ENCODE measurements at regions not wholly inside any gene's neighbourhood (a gene's known extent, or its start where the extent isn't known, plus 50 kb on each side); places are given as distances from the start of the nearest gene placed in this dataset.

DNA sequence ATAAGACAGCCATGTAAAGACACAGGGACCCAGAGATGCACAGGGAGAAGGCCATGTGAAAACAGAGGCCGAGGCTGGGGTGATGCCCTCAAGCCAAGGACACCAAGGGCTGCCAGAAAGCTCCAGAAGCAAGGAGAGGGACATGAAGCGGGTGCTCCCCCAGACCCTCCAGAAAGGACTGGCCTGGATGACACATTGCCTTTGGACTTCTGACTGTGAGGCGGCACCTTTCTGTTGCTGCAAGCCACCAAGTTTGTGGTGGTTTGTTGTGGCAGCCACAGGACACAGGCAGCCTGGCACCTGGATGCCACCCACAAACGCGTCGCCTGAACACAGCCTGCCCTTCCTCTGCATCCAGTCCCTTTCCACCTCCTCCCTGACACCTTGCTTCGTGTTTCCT, 67.1 kb downstream of the RHOB start:
- Histone ChIP-seq H3K4me3 (no peak overlapping the region), H3K4me1 (no peaks in the 10 kb centered on the region), H3K27ac (no peak overlapping the region), H3K27me3 (no peaks in the 10 kb centered on the region), H3K36me3 (no peaks in the 10 kb centered on the region), H3K9me3 (no peaks in the 10 kb centered on the region)
- intact Hi-C loops (cut with DNase I; ENCODE audit: low total_unique reads) = no loop called here
- no peak for DNase-seq
- TF ChIP-seq POLR2A (IDR thresholded peaks at IDR 0.05) = no peak
- TF ChIP-seq, protein P1, sequence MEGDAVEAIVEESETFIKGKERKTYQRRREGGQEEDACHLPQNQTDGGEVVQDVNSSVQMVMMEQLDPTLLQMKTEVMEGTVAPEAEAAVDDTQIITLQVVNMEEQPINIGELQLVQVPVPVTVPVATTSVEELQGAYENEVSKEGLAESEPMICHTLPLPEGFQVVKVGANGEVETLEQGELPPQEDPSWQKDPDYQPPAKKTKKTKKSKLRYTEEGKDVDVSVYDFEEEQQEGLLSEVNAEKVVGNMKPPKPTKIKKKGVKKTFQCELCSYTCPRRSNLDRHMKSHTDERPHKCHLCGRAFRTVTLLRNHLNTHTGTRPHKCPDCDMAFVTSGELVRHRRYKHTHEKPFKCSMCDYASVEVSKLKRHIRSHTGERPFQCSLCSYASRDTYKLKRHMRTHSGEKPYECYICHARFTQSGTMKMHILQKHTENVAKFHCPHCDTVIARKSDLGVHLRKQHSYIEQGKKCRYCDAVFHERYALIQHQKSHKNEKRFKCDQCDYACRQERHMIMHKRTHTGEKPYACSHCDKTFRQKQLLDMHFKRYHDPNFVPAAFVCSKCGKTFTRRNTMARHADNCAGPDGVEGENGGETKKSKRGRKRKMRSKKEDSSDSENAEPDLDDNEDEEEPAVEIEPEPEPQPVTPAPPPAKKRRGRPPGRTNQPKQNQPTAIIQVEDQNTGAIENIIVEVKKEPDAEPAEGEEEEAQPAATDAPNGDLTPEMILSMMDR (IDR thresholded peaks at IDR 0.05) = no peak

DNA sequence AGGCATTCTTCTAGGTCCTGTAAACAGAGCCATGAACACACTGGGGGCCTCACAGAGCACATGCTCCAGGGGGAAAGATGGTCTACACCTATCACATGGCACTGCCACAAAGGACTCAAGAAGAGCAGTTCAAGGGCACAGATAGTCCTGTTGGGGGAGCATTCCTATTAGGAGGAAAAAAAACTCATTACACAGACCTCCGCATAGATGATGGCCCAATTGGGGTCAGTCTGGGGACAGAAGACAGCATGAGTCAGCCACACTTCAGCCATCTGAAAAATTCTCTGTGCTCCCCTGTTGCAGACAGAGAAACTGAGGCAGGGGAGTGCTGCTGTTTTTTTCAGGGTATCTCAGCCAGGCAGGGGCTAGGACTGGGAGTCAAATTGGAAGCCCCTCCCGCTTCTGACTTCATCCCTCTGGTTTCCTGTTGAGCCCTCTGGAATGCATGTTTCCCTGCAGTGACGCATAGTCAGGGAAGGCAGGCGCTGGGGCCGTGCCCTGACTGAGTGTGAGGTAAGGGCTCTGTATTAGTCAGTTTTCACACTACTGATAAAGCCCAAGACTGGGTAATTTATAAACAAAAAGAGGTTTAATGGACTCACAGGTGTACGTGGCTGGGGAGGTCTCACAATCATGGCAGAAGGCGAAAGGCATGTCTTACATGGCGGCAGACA, 67.9 kb downstream of the RHOB start:
- Histone ChIP-seq H3K4me3 (no peak overlapping the region), H3K4me1 (no peaks in the 10 kb centered on the region), H3K9me3 (no peaks in the 10 kb centered on the region), H3K27ac (no peak overlapping the region), H3K27me3 (no peaks in the 10 kb centered on the region), H3K36me3 (no peaks in the 10 kb centered on the region)
- intact Hi-C loops (cut with DNase I; ENCODE audit: low total_unique reads) = no loop called here
- peak in 1 of 2 donors; percentile 59 for DNase-seq
- no peak for TF ChIP-seq POLR2A (IDR thresholded peaks at IDR 0.05)
- TF ChIP-seq, protein P1 (IDR thresholded peaks at IDR 0.05) = no peak

DNA sequence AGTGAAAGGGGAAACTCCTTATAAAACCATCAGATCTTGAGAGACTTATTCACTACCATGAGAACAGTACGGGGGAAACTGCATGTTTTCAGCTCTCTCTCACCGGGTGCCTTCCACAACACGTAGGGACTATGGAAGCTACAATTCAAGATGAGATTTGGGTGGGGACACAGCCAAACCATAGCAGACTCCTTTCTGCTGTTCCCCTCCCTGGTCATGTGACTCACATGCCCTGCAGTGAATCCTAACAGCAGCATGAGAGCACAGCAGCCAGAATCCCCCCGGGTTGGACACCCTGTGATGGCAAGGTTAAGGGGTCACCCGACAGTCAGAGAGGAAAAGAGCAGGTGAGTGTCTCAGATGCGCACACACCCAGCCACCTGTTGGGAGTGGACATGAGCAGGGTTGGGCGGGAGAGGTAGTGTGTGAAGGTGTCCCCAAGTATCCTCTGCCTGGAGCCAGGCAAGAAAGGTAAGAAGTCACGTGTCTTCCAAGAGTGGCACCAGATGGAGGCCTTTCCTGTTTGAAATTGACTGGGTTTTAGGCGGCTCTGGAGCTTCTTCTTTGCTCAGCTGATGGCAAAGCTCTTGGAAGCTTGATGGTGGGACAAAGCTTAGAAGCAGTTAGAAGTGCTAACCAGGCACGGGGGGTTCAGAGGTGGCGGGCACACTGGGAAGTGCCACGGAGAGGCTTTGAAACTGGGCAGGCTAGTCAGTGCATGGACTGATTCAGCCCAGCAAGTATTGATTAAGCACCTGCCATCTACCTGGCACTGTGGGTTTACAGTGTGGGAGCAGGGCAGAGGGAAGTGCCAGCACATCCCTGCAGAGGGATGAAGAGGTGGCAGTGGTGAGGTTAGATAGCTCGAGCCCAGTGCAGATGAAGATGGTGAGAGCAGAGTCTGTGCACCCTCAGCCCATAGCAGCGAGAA, 68.7 kb downstream of the RHOB start:
- TF ChIP-seq, protein P1 (IDR thresholded peaks at IDR 0.05) = no peak
- TF ChIP-seq POLR2A (IDR thresholded peaks at IDR 0.05) = no peak
- H3K27me3 ChIP-seq = no peaks in the 10 kb centered on the region
- no peak overlapping the region for H3K4me3 ChIP-seq
- no peak for DNase-seq
- no peak overlapping the region for H3K27ac ChIP-seq
- intact Hi-C loops (cut with DNase I; ENCODE audit: low total_unique reads) = no loop called here
- H3K9me3 ChIP-seq = no peaks in the 10 kb centered on the region
- no peaks in the 10 kb centered on the region for H3K4me1 ChIP-seq
- no peaks in the 10 kb centered on the region for H3K36me3 ChIP-seq

DNA sequence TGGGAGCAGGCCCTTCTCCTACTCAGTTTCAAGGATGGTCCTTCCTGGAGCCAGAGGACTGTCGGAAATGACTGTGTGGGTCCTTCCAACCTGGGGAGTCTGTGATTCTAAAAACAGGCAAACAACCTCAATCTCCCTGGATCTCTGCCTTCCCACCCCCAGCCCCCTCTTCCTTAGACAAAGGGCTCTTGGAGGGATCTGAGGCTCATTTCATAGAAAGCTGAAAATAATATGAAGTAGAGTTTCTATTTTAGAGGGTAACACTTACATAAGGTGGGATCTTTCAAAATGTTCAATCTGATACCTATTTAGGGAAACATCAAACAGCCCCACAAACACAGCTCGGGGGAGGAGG, 69.4 kb downstream of the RHOB start:
- intact Hi-C loops (cut with DNase I; ENCODE audit: low total_unique reads) = no loop called here
- no peak for DNase-seq
- no peak overlapping the region for H3K4me3 ChIP-seq
- no peaks in the 10 kb centered on the region for H3K4me1 ChIP-seq
- no peaks in the 10 kb centered on the region for H3K27me3 ChIP-seq
- TF ChIP-seq, protein P1 (IDR thresholded peaks at IDR 0.05) = no peak
- TF ChIP-seq POLR2A (IDR thresholded peaks at IDR 0.05) = no peak
- H3K27ac ChIP-seq = no peak overlapping the region
- H3K9me3 ChIP-seq = no peaks in the 10 kb centered on the region
- H3K36me3 ChIP-seq = no peaks in the 10 kb centered on the region
